ENCODE measurements at regions not wholly inside any gene's neighbourhood (a gene's known extent, or its start where the extent isn't known, plus 50 kb on each side); places are given as distances from the start of the nearest gene placed in this dataset.

- no peak for DNase-seq (ENCODE audit: low read depth)
Observed at GRCh38 chr7:114112806-114113205, 194.0 kb upstream of the PPP1R3A start.

- DNase-seq (ENCODE audit: low read depth) = no peak
Observed at GRCh38 chr7:114110666-114111065, 191.9 kb upstream of the PPP1R3A start.

- DNase-seq (ENCODE audit: low read depth) = no peak
Observed at GRCh38 chr7:114109721-114110120, 190.9 kb upstream of the PPP1R3A start.

- DNase-seq (ENCODE audit: low read depth) = no peak
Observed at GRCh38 chr7:114109304-114109703, 190.5 kb upstream of the PPP1R3A start.

- DNase-seq (ENCODE audit: low read depth) = no peak
Observed at GRCh38 chr7:114108510-114108909, 189.7 kb upstream of the PPP1R3A start.

- no peak for DNase-seq (ENCODE audit: low read depth)
Observed at GRCh38 chr7:114107522-114107921, 188.7 kb upstream of the PPP1R3A start.

- DNase-seq (ENCODE audit: low read depth) = no peak
Observed at GRCh38 chr7:114104035-114104434, 185.2 kb upstream of the PPP1R3A start.

GRCh38 chr7:114102996-114103395, 184.2 kb upstream of the PPP1R3A start:
- DNase-seq (ENCODE audit: low read depth) = no peak

- DNase-seq (ENCODE audit: low read depth) = no peak
Observed at GRCh38 chr7:114102131-114102530, 183.3 kb upstream of the PPP1R3A start.

GRCh38 chr7:114100810-114101209, 182.0 kb upstream of the PPP1R3A start:
- no peak for DNase-seq (ENCODE audit: low read depth)

- no peak for DNase-seq (ENCODE audit: low read depth)
Observed at GRCh38 chr7:114099337-114099736, 180.5 kb upstream of the PPP1R3A start.

- DNase-seq (ENCODE audit: low read depth) = no peak
Observed at GRCh38 chr7:114095885-114096284, 177.1 kb upstream of the PPP1R3A start.

- no peak for DNase-seq (ENCODE audit: low read depth)
Observed at GRCh38 chr7:114088470-114088940, 169.7 kb upstream of the PPP1R3A start.

- DNase-seq (ENCODE audit: low read depth) = no peak
Observed at GRCh38 chr7:114087653-114088469, 169.1 kb upstream of the PPP1R3A start.

GRCh38 chr7:114086914-114087652, 168.3 kb upstream of the PPP1R3A start:
- DNase-seq (ENCODE audit: low read depth) = no peak

- no peak for DNase-seq (ENCODE audit: low read depth)
Observed at GRCh38 chr7:114086537-114086913, 167.7 kb upstream of the PPP1R3A start.

GRCh38 chr7:114085592-114086501, 167.0 kb upstream of the PPP1R3A start:
- peak; percentile 47 for DNase-seq (ENCODE audit: low read depth)

- no peak for DNase-seq (ENCODE audit: low read depth)
Observed at GRCh38 chr7:114085313-114085591, 166.4 kb upstream of the PPP1R3A start.

- no peak for DNase-seq (ENCODE audit: low read depth)
Observed at GRCh38 chr7:114084472-114085312, 165.9 kb upstream of the PPP1R3A start.

- no peak for DNase-seq (ENCODE audit: low read depth)
Observed at GRCh38 chr7:114084002-114084471, 165.2 kb upstream of the PPP1R3A start.
